ENCODE measurements at regions not wholly inside any gene's neighbourhood (a gene's known extent, or its start where the extent isn't known, plus 50 kb on each side); places are given as distances from the start of the nearest gene placed in this dataset.

GRCh38 chr16:54525104-54525503, 238.5 kb upstream of the IRX3 start:
- Histone ChIP-seq H2AFZ (no peak overlapping the region), H3K79me2 (replicated peaks; ENCODE audit: insufficient read depth) (no peaks in the 10 kb centered on the region), H3K27me3 (ENCODE audit: insufficient read depth) (no peaks in the 10 kb centered on the region), H3K4me3 (no peak overlapping the region), H3K36me3 (ENCODE audit: insufficient read depth) (no peaks in the 10 kb centered on the region), H3K4me1 (ENCODE audit: insufficient read depth) (peaks cover 26% of the 10 kb centered on the region), H3K4me2 (no peak overlapping the region), H3F3A (replicated peaks; ENCODE audit: low read depth) (no peaks in the 10 kb centered on the region), H3K9me2 (ENCODE audit: insufficient read depth) (no peaks in the 10 kb centered on the region), H4K20me1 (replicated peaks; ENCODE audit: insufficient read depth) (no peaks in the 10 kb centered on the region), H3K27ac (ENCODE audit: low read depth) (no peak overlapping the region)
- TF ChIP-seq CREB1 (CRISPR knock-in tag; IDR thresholded peaks at IDR 0.05; ENCODE audit: low read depth) (no peak), POLR2AphosphoS5 (IDR thresholded peaks at IDR 0.05; ENCODE audit: low read depth) (no peak), ZNF331 (CRISPR knock-in tag; IDR thresholded peaks at IDR 0.05; ENCODE audit: low read depth) (no peak), STAT1 (IDR thresholded peaks at IDR 0.05; ENCODE audit: unreplicated experiment) (no peak), JUNB (IDR thresholded peaks at IDR 0.05; ENCODE audit: unreplicated experiment) (no peak), ZNF462 (CRISPR knock-in tag; IDR thresholded peaks at IDR 0.05) (no peak), EZH2 (IDR thresholded peaks at IDR 0.05; ENCODE audit: low read depth, unreplicated experiment) (no peak), ZNF114 (CRISPR knock-in tag; IDR thresholded peaks at IDR 0.05) (no peak), ETS1 (IDR thresholded peaks at IDR 0.05) (no peak), CTCF (conservative IDR thresholded peaks at IDR 0.05; ENCODE audit: low read depth in 2 of 2) (no peak), NANOG (IDR thresholded peaks at IDR 0.05; ENCODE audit: borderline replicate concordance) (no peak)
- DNase-seq (ENCODE audit: low spot score), result no peak
- peaks cover 25% of the 10 kb centered on the region for H3K9me3 Mint-ChIP-seq
- no peak for ATAC-seq
- H3K27ac Mint-ChIP-seq, result no peak overlapping the region
- no peaks in the 10 kb centered on the region for H3K27me3 Mint-ChIP-seq (ENCODE audit: insufficient read depth, low read depth, poor library complexity)
- H3K4me3 Mint-ChIP-seq, result no peak overlapping the region
- H3K36me3 Mint-ChIP-seq (ENCODE audit: low read depth), result peaks cover 15% of the 10 kb centered on the region; the same call in 2 of the 3 replicates
- peaks cover 7% of the 10 kb centered on the region; the same call in 1 of the 3 replicates for H3K4me1 Mint-ChIP-seq
